Amniotic stem cell (primary cell): ENCODE measurements at regions not wholly inside any gene's neighbourhood (a gene's known extent, or its start where the extent isn't known, plus 50 kb on each side); places are given as distances from the start of the nearest gene placed in this dataset.
A peak's percentile ranks its signal among the peaks of the same experiment; 100 is the strongest.
"Not testable (repeated sequence)": the region's sequence is repeated elsewhere in the genome, so short reads cannot be mapped to it uniquely, and the experiment has no call there.

Experiments used
- DNase-seq: peaks from one replicate; lab custom pipeline; 2025; lab: John Stamatoyannopoulos, UW

DNA sequence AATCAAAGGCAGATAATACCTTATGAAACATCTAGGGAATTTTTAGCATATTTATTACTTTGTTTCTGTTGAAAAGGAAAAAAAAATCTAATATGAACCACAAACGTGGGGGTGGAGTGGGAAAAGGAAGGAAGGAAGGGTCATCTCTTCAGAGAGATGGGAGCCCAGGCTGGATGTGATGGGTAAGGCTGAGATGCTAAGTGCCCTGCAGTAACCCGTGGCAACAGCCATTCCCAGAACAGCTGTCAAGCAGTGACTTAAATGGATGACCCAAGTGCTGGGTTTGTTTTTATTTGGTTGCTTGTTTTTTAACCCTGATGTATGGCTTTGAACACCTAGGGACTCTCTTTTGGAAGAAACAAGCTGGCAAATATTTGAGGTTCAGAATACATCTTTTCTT, 50.7 kb upstream of the KLF7 start:
- no peak for DNase-seq

DNA sequence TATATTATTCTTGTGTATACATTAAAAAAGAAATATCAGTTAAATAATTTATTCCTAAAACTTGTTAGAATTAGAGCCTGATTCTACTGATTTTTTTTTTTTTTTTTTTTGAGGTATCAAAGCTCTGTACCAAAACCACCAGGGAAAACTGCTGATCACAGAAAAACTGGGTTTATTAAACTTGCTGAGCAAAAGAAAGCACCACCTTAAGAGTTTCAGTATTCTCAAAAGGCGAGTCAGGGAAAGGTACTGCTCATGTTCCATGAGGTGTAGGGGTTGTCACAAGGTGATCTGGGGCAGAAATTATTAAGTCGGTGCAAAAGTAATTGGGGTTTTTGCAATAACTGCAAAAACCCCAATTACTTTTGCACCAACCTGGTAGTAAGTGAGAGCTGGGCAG, 51.7 kb upstream of the KLF7 start:
- no peak for DNase-seq

DNA sequence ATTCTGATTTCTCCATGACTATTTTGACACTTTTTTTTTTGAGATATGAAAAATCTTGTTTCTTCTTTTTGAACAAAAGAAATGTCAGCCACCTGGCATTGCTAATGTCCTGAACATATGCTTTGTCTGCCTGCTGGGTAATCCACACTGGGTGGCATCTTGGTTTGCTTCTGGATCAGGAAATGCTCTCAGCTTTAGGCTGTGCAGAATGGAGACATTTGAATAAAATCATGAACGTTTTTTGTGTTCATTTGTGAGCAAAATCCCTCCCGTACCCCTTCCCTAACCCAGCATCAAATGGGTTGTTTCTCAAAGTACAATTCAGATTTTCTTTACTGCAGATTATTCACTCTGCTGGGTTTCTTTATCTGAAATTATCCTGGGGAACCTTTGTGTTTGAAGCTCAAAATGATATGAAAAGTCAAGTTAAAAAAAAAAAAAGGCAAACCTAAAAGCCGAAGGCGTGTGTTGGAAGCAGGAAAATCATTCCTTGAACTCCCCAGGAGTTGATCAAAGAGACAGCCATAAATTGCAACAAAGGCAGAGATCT, 53.4 kb upstream of the KLF7 start:
- no peak for DNase-seq

DNA sequence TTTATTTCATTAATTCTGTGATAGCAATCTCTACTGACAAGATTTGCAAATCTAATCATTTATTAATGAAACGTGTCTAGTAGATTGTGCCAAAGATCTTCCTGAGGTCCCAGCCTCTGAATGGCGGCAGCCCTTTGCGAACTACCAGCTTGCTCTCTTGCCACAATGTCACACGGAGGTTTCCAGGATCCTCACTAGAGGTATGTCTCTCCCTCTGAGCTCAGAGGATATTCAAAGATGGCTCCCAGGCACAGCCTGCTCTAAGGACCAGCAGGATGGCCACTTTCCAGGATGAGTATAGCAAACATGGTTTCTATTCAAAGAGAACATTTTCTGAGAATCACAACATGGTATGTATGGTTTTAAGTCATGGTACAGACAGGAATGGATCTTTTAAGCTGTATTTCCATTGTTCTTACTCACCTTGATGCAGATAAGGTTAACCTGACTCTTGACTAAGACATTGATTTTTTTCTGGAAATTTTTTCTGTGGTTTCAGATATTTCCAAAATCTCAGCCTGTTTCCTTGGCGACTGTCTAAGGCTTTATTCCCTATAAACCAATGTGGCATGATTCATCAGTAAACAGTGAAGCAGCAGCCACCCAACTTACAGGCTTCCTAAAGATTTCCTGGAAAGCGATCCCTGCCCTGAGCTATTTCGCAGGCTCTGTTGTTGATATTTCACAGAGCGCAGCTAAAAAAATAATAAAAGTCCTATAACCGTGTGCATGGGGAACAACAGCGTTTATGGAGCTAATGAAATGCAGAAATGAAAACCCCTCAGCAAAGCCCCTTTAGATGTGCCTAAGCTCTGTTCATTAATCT, 54.1 kb upstream of the KLF7 start:
- DNase-seq = peak; percentile 56

DNA sequence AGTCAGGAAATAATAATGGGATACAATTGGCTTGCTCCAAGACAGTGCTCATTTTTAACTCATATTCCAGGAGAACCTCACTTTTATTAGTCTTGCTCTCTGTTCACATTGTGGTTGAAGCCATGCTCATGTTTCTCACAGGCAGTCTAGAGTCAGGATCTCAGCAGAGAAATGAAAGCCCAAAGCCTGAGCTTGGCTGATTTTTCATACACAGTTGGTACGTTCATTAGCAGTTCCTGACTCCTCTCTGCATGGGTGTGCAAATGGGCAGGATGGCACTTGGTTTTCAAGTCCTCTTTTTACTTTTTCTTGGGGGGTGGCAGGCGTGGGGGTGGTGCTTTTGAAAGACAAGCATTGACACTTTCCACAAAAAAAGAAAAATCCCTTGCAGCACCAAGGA, 56.0 kb upstream of the KLF7 start:
- no peak for DNase-seq

DNA sequence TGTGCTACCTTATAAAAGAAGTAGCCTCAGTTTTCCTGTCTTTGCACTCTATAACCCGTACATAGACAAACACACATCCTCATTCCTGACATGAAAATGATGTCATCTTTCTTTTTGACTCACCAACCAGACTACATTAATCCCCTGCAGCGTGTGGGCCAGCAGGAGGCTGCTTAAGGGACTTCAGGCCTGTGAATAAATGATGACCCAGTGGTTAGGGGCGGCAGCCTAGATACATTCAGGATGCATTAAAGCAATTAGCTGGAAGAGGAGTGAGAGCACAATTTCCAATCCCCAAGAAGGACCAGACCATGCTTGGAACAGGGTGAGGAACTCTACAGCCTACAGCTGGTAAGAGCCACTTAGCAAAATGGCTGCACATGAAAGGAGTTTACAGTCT, 57.3 kb upstream of the KLF7 start:
- DNase-seq = no peak

DNA sequence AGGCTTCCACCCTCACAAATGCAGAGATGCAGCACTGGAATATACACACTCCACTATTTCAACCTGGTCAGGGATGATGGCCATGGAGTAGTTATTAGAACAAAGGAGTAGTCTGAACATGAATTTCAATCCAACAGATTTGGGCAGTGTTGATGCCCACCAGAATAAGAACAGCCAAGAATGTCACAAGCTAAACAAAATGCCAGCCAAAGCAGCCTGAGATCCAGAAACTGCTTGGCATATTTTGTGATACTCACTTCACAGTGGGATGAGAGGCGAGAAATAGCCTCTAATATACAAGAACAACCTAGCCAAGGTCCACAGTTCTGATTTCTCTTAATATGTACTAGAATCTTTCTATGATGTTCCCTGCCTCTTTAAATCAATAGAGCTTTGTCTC, 58.6 kb upstream of the KLF7 start:
- DNase-seq = no peak

DNA sequence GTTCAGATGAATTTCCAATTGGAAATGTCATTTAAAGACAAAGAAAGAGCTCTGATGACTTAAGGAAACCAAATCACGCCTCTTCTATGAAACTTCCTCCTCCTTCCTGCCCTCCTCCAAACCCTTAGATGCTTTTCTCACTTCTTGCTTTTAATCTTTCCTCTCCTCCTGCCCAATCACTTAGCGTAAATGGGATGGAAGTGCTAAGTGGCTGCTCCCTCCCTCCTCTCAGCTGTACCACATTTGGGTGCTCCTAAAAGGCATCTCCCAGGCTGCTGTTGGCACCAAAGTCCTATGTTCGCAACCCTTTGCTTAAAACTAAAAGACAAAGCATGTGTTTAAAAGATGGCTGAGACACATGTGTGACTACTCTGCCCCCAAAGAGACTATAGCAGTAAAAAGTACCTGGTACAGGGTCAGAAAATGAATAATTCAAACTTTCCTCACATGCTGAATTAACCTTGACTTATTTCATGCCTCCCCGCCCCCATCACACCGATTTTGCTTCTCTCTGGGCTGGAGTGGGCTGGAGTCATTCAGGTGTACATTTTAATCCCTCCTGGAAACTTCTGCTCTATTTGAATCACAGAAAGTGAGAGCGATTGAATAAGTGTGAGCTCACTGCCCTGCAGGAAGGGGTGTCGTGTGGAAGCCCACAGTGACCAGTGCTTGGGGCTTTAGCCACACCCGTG, 59.2 kb upstream of the KLF7 start:
- DNase-seq = no peak

DNA sequence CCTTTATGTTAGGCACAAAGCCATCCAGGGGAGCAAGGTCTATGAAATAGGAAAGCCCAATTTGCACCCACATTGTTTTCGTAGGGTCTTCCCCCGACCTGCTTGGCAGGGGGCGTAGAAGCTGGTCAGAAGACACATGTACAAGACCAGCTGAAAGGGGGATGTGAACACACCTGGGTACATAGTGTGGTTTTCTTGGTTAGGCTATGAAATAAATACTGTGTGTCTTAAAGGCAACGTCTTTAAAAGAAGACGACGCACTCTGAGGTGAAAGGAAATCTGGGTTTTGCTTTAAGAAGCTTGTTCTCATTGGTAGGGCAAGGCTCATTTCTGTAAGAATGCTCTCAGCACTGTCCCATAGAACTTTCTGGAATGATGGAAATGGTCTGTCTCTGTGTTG, 60.0 kb upstream of the KLF7 start:
- no peak for DNase-seq

DNA sequence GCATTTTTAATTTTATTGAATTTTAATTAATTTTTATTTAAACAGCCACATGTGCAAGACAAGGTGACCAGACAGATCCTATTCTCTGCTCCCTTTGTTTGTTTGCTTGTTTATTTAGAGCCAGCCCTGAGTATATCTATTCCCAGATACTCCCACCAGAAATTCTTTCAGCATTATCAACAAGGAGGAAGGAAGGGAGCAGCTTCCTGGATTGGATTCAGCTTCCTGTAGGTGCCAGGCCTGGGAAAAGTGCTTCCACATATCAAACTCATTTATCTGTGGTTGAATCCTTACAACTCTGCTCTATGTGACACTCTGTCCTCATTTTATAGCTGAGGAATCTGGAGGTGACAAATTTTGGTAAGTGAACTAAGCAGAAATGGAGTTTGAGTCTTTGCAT, 60.5 kb upstream of the KLF7 start:
- DNase-seq = no peak

DNA sequence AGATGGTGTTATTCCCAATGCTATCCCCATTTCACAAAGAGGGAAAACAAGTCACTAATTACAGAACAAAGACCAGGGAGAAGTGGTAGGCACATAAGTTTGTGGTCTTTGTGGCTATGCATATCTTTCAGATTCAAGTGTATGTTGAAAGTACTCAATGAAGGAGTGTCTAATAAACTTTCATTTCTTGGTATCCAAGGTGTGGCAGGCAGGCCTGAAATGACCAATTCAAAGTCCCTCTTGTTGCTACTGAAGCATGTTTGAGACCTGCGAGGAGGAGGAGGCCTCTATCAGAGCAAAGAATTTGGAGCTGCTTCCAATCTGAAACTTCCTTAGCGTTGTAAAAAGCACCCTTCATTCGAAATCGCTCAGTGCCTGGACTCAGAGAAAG, 60.9 kb upstream of the KLF7 start:
- no peak for DNase-seq

DNA sequence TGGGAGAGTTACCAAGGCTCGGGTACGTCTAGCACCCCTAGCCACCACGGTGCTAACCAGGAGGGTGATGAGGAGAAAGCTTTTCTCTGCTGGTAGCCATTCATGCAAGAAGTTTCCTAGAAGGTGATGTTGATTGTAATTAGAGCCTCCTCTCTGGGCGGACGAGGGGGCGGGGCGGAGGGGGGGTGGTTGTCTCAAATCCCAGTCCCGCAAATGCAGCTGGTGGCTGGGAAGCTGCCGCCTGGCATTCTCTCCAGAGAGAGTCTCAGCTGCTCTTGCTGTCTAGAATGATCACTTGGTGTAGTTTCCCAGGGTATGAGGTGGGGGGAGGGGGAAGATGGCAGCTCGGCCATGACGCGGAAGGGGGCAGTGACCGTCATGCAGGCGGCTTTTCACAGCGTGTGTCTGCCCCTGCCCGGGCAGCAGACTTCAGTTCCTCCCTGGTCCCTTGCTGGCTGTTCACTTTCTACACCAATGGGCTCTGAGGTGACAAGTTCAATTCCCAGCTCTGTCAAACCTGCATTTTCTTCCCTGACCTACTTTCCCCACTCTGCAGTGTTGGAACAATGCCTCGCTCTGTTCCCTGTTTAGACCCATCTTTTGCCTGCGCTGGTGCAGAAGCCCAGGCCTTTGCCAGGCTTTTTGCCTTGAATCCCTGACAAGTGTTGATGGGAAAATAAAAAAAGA, 61.5 kb upstream of the KLF7 start:
- DNase-seq = no peak

DNA sequence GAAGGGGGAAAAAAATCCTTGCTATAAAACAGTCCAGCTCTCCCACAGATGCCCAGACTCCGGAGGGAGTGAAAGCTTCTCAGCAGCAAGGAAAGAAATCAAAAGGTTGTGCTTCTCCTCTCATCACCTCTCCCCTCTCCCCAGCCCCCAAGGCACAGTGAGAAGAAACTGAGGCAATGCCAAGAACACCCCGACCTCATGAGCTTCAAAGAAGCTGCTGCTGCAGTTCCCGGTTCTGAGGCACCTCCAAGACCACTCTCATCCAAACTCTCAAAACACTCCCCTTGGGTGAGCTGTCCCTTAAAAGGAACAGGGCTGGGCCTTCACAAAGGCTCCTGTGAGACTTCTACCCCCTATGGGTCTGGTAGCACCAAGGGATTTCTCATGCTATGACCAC, 62.0 kb upstream of the KLF7 start:
- no peak for DNase-seq

DNA sequence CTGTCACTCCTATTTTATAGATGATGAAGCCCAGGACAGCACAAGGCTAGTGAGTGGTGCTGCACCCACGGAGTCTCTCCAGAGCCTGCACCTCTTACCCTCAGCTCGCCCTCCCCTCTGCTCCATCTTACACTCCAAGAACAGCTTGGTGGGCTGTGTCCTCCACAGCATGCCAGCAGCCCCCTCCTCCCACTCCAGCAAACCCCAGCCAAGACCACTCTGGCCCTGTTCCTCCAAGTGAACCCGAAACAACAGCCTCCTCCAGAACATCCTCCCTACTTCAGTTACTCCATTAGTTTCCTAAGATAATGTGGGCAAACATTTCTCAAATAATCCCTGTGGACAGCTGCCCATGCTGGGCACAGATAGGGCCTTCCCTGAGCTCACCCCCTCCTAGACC, 62.7 kb upstream of the KLF7 start:
- DNase-seq = no peak

DNA sequence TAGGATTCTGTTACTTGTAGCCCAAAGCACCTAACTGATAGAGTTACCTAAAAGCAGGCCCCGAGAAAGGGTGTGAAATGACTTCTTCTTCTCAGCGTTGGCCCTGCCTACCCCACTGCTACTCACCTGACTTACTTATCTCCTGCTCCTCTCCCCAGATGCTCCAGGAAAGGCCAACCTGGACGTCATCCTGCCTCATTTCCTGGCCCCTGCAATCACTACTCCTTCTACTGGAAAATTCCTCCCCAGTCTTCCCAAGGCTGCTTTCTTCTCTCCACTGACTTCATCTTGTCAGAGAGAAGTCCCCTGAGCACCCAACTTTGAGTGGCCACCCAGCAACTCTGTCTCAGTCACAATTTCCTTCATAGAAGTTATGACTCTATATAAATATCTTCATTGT, 63.4 kb upstream of the KLF7 start:
- DNase-seq = no peak

DNA sequence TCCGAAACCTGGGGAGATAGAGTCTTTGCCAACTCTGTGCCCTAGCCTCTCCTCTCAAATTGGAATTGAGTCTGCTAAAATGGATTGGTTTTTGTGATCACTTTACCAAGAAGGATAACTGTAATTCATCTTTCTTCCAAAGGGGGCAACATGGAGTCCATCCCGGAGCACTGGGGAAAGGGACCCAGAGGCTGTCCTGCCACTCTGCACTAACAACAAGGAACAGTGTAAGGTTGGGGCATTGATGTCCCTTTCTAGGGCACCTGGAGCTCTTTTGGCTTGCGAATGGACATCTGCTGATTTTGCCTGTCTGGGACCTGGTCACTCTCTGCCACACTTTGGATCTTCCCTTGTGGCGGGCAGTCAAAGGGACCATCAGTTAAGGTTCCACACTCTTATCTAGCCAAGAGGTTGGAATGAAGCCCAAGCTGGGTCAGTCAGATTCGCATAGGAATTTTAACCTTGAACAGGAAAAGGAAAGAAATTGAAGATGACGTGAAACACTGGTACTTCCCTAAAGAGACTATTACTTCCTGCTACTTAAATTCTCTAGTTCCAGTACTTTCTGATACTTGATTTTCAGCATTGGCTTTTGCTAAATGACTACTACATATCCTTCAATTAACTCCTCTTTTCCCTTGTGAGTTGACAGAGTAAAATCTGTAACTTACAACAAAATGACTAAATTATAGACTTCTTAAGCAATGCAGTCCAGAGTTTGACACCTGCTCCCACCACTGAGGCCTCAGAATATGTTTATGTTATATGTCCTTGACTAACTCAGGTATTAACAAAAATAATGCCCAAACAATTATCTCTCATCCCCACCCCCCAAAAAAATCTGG, 64.7 kb upstream of the KLF7 start:
- DNase-seq = no peak

DNA sequence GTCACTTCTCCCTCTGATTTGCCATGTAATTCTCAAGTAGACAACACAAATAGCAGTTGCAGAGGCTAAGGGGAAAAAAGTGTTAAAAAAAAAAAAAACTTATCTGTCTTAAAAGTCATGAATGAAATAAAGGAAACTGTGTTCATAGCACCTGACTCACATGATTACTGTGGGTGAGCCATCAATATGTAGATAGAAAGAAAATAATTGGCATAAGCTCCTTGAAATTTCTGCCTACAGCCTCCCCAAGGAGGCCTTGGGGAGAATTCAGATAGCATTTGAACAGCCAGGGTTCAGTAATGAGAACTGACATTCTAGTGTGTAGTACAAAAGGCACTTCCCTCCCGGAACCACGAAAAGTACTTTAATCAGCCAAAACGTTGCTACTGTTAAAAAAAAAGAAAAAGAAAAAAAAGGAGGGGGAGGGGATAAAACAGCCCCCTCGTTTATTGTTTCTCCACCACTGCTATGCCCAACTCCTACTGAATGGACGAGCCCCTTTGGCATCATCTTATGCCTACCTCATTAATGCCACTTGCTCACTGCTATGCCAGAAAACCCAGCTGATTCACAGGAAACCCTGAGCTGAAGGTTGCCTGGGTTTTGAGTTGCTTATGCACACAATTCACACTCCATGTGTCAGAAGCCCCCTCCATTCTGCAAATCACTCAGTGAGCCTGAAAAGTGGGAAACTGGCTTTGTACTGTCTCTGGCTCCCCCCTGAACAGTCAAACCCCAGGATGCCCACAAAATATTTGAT, 65.5 kb upstream of the KLF7 start:
- DNase-seq = no peak

DNA sequence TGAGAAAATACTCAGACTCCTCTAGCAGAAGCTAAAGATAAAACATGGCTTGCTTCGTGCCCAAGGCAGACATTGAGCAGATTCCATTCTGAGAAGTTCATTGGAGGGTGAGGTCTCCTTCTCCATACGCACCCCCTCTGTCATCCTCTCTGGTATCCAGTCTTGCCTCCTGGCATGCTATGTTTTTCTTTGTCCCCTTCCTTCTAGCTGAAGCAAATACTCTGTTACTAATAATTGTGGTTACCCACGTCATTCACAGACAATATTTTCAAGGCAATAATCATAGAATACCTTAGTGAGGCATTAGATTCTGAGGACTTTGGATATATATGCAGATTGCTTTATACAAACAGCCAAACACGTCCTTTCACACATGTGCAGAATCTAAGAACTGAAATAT, 66.2 kb upstream of the KLF7 start:
- DNase-seq = no peak

DNA sequence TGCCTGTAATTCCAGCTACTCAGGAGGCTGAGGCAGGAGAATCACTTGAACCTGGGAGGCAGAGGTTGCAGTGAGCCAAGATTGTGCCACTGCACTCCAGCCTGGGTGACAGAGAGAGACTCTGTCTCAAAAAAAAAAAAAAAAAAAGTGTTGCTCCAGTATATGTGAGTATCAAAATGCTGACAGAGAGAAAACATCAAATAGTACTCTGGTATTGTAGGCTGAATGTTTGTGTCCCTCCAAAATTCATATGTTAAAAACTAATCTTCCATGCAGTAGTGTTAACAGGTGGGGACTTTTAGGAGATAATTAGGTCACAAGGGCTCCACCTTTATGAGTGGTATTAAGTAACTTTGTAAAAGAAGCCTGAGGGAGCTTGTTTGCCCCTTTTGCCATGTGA, 67.4 kb upstream of the KLF7 start:
- DNase-seq = not testable (repeated sequence)

DNA sequence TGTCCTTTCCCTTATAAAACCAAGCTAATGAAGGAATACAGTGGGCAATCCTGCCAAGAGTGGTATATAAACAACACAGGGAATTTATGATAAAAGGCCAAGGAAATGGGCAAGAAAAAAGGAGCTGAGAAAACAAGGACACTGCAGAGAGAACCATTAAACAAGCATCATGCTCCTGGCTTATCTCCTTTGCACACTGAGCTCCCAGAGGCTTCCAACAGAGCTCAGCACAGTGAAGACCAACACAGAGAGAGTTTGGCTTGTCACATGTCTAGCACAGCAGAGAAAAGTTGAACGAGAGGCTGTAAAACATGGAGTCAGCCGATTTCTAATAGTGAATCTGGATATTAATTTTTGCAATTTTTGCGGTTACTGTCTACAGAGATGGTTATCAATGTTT, 68.0 kb upstream of the KLF7 start:
- DNase-seq = no peak

DNA sequence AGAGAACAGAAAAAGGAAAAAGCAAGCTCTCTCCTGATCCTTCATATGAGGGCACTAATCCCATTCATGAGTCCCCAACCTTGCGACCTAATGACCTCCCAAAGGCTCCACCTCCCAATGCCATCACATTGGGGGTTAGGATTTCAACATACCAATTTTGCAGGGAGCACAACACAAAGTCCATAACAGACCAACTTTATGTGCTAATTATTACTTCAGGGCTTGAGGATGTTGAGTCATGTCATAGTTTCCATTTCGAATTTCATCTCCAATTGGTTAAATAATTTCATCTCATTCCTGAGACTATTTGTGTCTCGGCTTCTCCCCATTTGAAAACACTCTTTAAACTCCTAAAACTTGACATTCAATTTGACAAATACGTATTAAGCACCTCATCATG, 69.9 kb upstream of the KLF7 start:
- DNase-seq = no peak
